HepG2 (cell line): ENCODE measurements at regions not wholly inside any gene's neighbourhood (a gene's known extent, or its start where the extent isn't known, plus 50 kb on each side); places are given as distances from the start of the nearest gene placed in this dataset.

ENCODE experiments used
- ATAC-seq: fragments of 200-7000 bp; cut with Tn5 transposase; 3 replicates; pipeline ENCODE4 v1.9.1; 2020; ENCODE audit warnings: mild to moderate bottlenecking, moderate library complexity
- BruUV-seq: library from RNA; stranded (reverse); fragments of 400-500 nt; replicated peaks from 2 replicates; lab custom pipeline; 2021; lab: Mats Ljungman, UMichigan
- CTCF ChIA-PET: fragments of 300-600 bp; formaldehyde crosslinking; extraction: SDS; loops from one replicate; lab custom pipeline; 2021; ENCODE audit warnings: low total read pairs, inconsistent platforms, low intra/inter-chr PET ratio; lab: Yijun Ruan, JAX
- POLR2A ChIA-PET: fragments of 350-600 bp; sonication (Branson Sonifier 250); formaldehyde crosslinking; loops from one replicate; lab custom pipeline; 2020; ENCODE audit warnings: antibody characterized with exemption, inconsistent platforms; lab: Yijun Ruan, JAX
- DNase-seq: peaks from one replicate; pipeline ENCODE4 v3.0.0-alpha.2; 2015; ENCODE audit warnings: low spot score
- FAIRE-seq: peaks from 3 replicates; lab custom pipeline; 2011; peaks lifted over from hg19 to GRCh38; lab: Jason Lieb, UNC
- H2AFZ ChIP-seq: one replicate; pipeline ENCODE4 v1.6.1; 2011; ENCODE audit warnings: low read length, inconsistent platforms
- H3K27ac ChIP-seq: fragments of 300-600 bp; 3 replicates; pipeline ENCODE4 v1.8.0; 2011; ENCODE audit warnings: mixed run types, mild to moderate bottlenecking, mixed read lengths, low read length, inconsistent platforms; ENCODE audit not compliant: insufficient read depth; ENCODE audit errors: extremely low read length
- H3K27me3 ChIP-seq, 2 experiments: fragments of 200-600 bp in 1 of 2; 2 replicates in 1 of 2; 3 replicates in 1 of 2; pipeline versions ENCODE4 v1.6.0 to v1.8.0; 2011; ENCODE audit warnings: low read length in 2 of 2, mild to moderate bottlenecking in 2 of 2, moderate library complexity in 2 of 2, inconsistent platforms in 1 of 2; ENCODE audit not compliant: insufficient read depth in 2 of 2, control insufficient read depth in 1 of 2
- H3K36me3 ChIP-seq, 2 experiments: fragments of 200-600 bp in 1 of 2; replicated peaks in 1 of 2; 2 replicates in 1 of 2; 3 replicates in 1 of 2; pipeline versions ENCODE4 v1.5.1 to v1.8.0; 2011; ENCODE audit warnings: low read length in 2 of 2, inconsistent platforms in 1 of 2; ENCODE audit not compliant: insufficient read depth in 2 of 2, control insufficient read depth in 1 of 2
- H3K4me1 ChIP-seq: 2 replicates; pipeline ENCODE4 v1.5.1; 2012; ENCODE audit warnings: low read length, inconsistent platforms; ENCODE audit not compliant: insufficient read depth
- H3K4me2 ChIP-seq: 2 replicates; pipeline ENCODE4 v1.6.0; 2011; ENCODE audit warnings: low read depth, low read length, inconsistent platforms
- H3K4me3 ChIP-seq, 3 experiments: fragments of 200-600 bp in 1 of 3; sonication (generic), shearing (Covaris generic) in 1 of 3; replicated peaks in 1 of 3; 2 replicates each; pipeline ENCODE4 v1.5.1; 2011 to 2016; ENCODE audit warnings: low read length in 3 of 3, inconsistent platforms in 2 of 3, low read depth in 2 of 3, mild to moderate bottlenecking in 2 of 3, control low read depth in 1 of 3, mixed read lengths in 1 of 3; ENCODE audit not compliant: insufficient read depth in 1 of 3
- H3K79me2 ChIP-seq: one replicate; pipeline ENCODE4 v1.6.1; 2011; ENCODE audit warnings: low read length, inconsistent platforms; ENCODE audit not compliant: insufficient read depth
- H3K9ac ChIP-seq: 2 replicates; pipeline ENCODE4 v1.6.0; 2011; ENCODE audit warnings: mild to moderate bottlenecking, low read depth, low read length, inconsistent platforms; ENCODE audit not compliant: insufficient read depth
- H3K9me3 ChIP-seq: 2 replicates; pipeline ENCODE4 v1.5.1; 2012; ENCODE audit warnings: mild to moderate bottlenecking, low read length
- H4K20me1 ChIP-seq: 2 replicates; pipeline ENCODE4 v1.6.0; 2011; ENCODE audit warnings: inconsistent platforms, mild to moderate bottlenecking, low read length, moderate library complexity; ENCODE audit not compliant: insufficient read depth
- AFF4 ChIP-seq: sonication (generic); formaldehyde crosslinking; IDR thresholded peaks from 2 replicates; pipeline ENCODE4 v1.4.0; 2020; ENCODE audit warnings: missing genetic modification reagents
- CHD2 ChIP-seq: IDR thresholded peaks from 2 replicates; pipeline ENCODE4 v1.6.1; 2011; ENCODE audit warnings: low read depth, low read length, improper control_type of control experiment
- GATAD2A ChIP-seq: IDR thresholded peaks from 2 replicates; pipeline ENCODE4 v1.6.1; 2016
- KLF9 ChIP-seq: IDR thresholded peaks from 2 replicates; pipeline ENCODE4 v1.6.1; 2016; ENCODE audit warnings: low read depth
- NCOA5 ChIP-seq: sonication (generic); formaldehyde crosslinking; IDR thresholded peaks from 2 replicates; pipeline ENCODE4 v1.4.0; 2020; ENCODE audit warnings: missing genetic modification reagents
- RAD51 ChIP-seq: fragments of 450-650 bp; IDR thresholded peaks from 2 replicates; pipeline ENCODE4 v1.6.1; 2016; ENCODE audit warnings: borderline replicate concordance
- SMC3 ChIP-seq: IDR thresholded peaks from 2 replicates; pipeline ENCODE4 v1.6.1; 2011; ENCODE audit warnings: low read length, improper control_type of control experiment
- ZBTB34 ChIP-seq: sonication (generic); formaldehyde crosslinking; IDR thresholded peaks from 2 replicates; pipeline ENCODE4 v1.8.0; 2022; ENCODE audit warnings: mild to moderate bottlenecking, missing genetic modification reagents
- ZFX ChIP-seq: sonication (generic); formaldehyde crosslinking; IDR thresholded peaks from 2 replicates; pipeline ENCODE4 v1.4.0; 2020; ENCODE audit warnings: mild to moderate bottlenecking, low read depth, missing genetic modification reagents, moderate library complexity
- ZNF737 ChIP-seq: sonication (generic); formaldehyde crosslinking; IDR thresholded peaks from 2 replicates; pipeline ENCODE4 v1.5.0; 2020; ENCODE audit warnings: missing genetic modification reagents, mild to moderate bottlenecking, borderline replicate concordance
- WGBS: methylation state at CpG from one replicate; pipeline ENCODE4 v1.1.6; 2017; ENCODE audit warnings: low lambda C conversion rate; 5-methylcytosine and 5-hydroxymethylcytosine counted together
- in situ Hi-C: cut with HindIII; loops from 2 replicates; pipeline ENCODE4 v1.10.0; 2017; ENCODE audit warnings: low pct_unique_long_range_greater_than_20kb; ENCODE audit not compliant: extremely low pct_ligation_motif_present
- intact Hi-C: fragments of 100-400 bp; cut with micrococcal nuclease; formaldehyde crosslinking; loops from one replicate; pipeline ENCODE4 v1.10.0; 2022; ENCODE audit not compliant: unreplicated experiment
- TF ChIP-seq, protein P1 (sequence below): sonication (generic); formaldehyde crosslinking; IDR thresholded peaks from 2 replicates; pipeline ENCODE4 v1.8.1; 2022; ENCODE audit warnings: mild to moderate bottlenecking, missing genetic modification reagents
- TF ChIP-seq, protein P2 (sequence below): sonication (generic); formaldehyde crosslinking; IDR thresholded peaks from 2 replicates; pipeline ENCODE4 v1.4.0; 2020; ENCODE audit warnings: mild to moderate bottlenecking, missing genetic modification reagents

DNA sequence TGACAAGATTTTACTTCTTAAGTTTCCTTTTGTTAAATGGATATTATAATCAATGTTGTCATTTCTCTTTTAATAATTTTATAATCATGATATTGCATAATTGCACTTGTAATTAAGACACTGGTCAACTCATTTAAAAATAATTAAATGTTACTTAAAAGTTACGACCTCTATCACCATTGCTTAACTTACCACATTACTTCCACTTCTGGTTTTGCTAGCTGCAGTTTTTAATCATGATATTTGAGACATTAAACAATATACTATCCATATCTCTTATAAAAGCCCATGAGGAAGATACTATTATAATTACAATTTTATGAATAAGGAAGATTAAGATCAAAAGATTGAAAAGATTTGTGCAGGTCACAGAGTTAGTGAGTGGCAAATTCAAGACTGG lies 502.0 kb downstream of the RNF144A start:
- no peak overlapping the region for H3K4me3 ChIP-seq
- no peaks in the 10 kb centered on the region for H3K79me2 ChIP-seq
- no peak for TF ChIP-seq ZFX (CRISPR knock-in tag)
- H3K27me3 ChIP-seq, result peaks cover 0 to 8% of the 10 kb centered on the region in 2 experiments; a peak in 2 of 5 replicates
- H3K4me2 ChIP-seq, result no peak overlapping the region
- H4K20me1 ChIP-seq, result no peaks in the 10 kb centered on the region
- WGBS, result 0% methylated on average over 1 of the region's 1 CpG
- H3K36me3 ChIP-seq, result no peaks in the 10 kb centered on the region
- in situ Hi-C loops (no loop called here), intact Hi-C loops (no loop called here)
- ChIA-PET POLR2A (no interaction called here), CTCF (no interaction called here)
- no peaks in the 10 kb centered on the region for H3K4me1 ChIP-seq
- no peak overlapping the region for H3K27ac ChIP-seq
- DNase-seq (no peak), ATAC-seq (no peak), FAIRE-seq (no peak)
- no TSS peak for BruUV-seq
- H2AFZ ChIP-seq, result no peak overlapping the region
- no peak overlapping the region for H3K9ac ChIP-seq
- no peaks in the 10 kb centered on the region for H3K9me3 ChIP-seq

DNA sequence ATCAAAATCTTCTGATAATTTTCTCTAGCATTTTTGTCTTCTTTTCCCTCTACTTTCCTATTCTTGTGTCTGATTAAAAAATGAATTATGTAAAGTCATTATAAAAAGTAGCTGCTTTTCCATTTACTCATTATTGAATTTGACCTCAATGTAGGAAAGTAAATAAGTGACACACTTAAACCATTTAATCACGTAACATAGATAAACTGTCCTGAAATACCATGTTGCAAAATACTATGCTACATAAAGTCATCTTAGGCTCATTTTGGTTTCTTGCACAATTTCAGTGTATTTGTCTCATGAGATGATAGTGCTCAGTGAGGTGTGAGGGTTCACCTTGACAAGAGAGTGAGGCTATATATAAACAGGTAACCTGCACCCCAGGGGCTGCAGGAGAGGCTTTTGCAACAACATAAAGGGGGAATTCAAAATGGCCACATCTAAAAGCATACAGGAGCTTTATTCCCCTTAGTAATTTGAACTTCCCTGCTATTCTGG lies 502.7 kb downstream of the RNF144A start:
- H2AFZ ChIP-seq, result no peak overlapping the region
- ATAC-seq (no peak), DNase-seq (no peak), FAIRE-seq (no peak)
- no peaks in the 10 kb centered on the region for H4K20me1 ChIP-seq
- BruUV-seq, result no TSS peak
- POLR2A ChIA-PET, result no interaction called here
- intact Hi-C loops, result loop anchor here (5.0 kb wide), 1 partner anchor 1482 kb away; no protein-coding TSS in a partner anchor
- in situ Hi-C loops, result no loop called here
- H3K9me3 ChIP-seq, result no peaks in the 10 kb centered on the region
- H3K4me2 ChIP-seq, result no peak overlapping the region
- no peak overlapping the region for H3K27ac ChIP-seq
- H3K36me3 ChIP-seq, result no peaks in the 10 kb centered on the region
- H3K4me1 ChIP-seq, result no peaks in the 10 kb centered on the region
- peaks cover 0 to 8% of the 10 kb centered on the region in 2 experiments; a peak in 2 of 5 replicates for H3K27me3 ChIP-seq
- H3K79me2 ChIP-seq, result no peaks in the 10 kb centered on the region
- H3K4me3 ChIP-seq, result no peak overlapping the region
- 10% methylated on average over 1 of the region's 1 CpG for WGBS
- H3K9ac ChIP-seq, result no peak overlapping the region
- CTCF ChIA-PET, result no interaction called here
- TF ChIP-seq CHD2, result no peak
- no peak for TF ChIP-seq NCOA5 (CRISPR knock-in tag)
- TF ChIP-seq, protein P1, sequence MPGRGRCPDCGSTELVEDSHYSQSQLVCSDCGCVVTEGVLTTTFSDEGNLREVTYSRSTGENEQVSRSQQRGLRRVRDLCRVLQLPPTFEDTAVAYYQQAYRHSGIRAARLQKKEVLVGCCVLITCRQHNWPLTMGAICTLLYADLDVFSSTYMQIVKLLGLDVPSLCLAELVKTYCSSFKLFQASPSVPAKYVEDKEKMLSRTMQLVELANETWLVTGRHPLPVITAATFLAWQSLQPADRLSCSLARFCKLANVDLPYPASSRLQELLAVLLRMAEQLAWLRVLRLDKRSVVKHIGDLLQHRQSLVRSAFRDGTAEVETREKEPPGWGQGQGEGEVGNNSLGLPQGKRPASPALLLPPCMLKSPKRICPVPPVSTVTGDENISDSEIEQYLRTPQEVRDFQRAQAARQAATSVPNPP (CRISPR knock-in tag), result no peak
- TF ChIP-seq GATAD2A (CRISPR knock-in tag), result no peak
- TF ChIP-seq RAD51, result no peak
- TF ChIP-seq AFF4 (CRISPR knock-in tag), result no peak
- TF ChIP-seq SMC3, result no peak
- TF ChIP-seq, protein P2, sequence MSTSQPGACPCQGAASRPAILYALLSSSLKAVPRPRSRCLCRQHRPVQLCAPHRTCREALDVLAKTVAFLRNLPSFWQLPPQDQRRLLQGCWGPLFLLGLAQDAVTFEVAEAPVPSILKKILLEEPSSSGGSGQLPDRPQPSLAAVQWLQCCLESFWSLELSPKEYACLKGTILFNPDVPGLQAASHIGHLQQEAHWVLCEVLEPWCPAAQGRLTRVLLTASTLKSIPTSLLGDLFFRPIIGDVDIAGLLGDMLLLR (CRISPR knock-in tag), result no peak
- no peak for TF ChIP-seq KLF9
- no peak for TF ChIP-seq ZNF737 (CRISPR knock-in tag)
- TF ChIP-seq ZBTB34, result no peak
